ENCODE measurements at regions not wholly inside any gene's neighbourhood (a gene's known extent, or its start where the extent isn't known, plus 50 kb on each side); places are given as distances from the start of the nearest gene placed in this dataset.
"Not testable (repeated sequence)": the region's sequence is repeated elsewhere in the genome, so short reads cannot be mapped to it uniquely, and the experiment has no call there.

GRCh38 chr7:23887660-23888059 lies 177.6 kb downstream of the STK31 start:
- DNase-seq = no peak

- no peak for DNase-seq
Measured at GRCh38 chr7:23888958-23889357, 178.9 kb downstream of the STK31 start.

GRCh38 chr7:23889566-23889965 lies 179.5 kb downstream of the STK31 start:
- DNase-seq = no peak

- DNase-seq = no peak
Measured at GRCh38 chr7:23892019-23892418, 182.0 kb downstream of the STK31 start.

GRCh38 chr7:23893176-23893941 lies 183.3 kb downstream of the STK31 start:
- no peak for DNase-seq

- no peak for DNase-seq
Measured at GRCh38 chr7:23893942-23894891, 184.2 kb downstream of the STK31 start.

GRCh38 chr7:23894892-23895569 lies 185.0 kb downstream of the STK31 start:
- DNase-seq = no peak

- DNase-seq = no peak
Measured at GRCh38 chr7:23895666-23896096, 185.7 kb downstream of the STK31 start.

GRCh38 chr7:23898619-23899018 lies 188.6 kb downstream of the STK31 start:
- DNase-seq = no peak

GRCh38 chr7:23904901-23905300 lies 194.9 kb downstream of the STK31 start:
- not testable (repeated sequence) for DNase-seq

- DNase-seq = no peak
Measured at GRCh38 chr7:23907012-23907411, 197.0 kb downstream of the STK31 start.

GRCh38 chr7:23909426-23909825 lies 199.4 kb downstream of the STK31 start:
- DNase-seq = no peak

GRCh38 chr7:23912065-23912464 lies 202.0 kb downstream of the STK31 start:
- no peak for DNase-seq

GRCh38 chr7:23913016-23913415 lies 203.0 kb downstream of the STK31 start:
- DNase-seq = no peak

GRCh38 chr7:23915236-23915635 lies 205.2 kb downstream of the STK31 start:
- DNase-seq = no peak

GRCh38 chr7:23918286-23918685 lies 208.3 kb downstream of the STK31 start:
- no peak for DNase-seq

GRCh38 chr7:23918856-23919255 lies 208.8 kb downstream of the STK31 start:
- no peak for DNase-seq

- DNase-seq = no peak
Measured at GRCh38 chr7:23925088-23925487, 215.1 kb downstream of the STK31 start.

- no peak for DNase-seq
Measured at GRCh38 chr7:23927709-23928417, 217.8 kb downstream of the STK31 start.

GRCh38 chr7:23928418-23928775 lies 218.4 kb downstream of the STK31 start:
- DNase-seq = no peak

GRCh38 chr7:23930312-23930711 lies 220.3 kb downstream of the STK31 start:
- DNase-seq = no peak

- DNase-seq = no peak
Measured at GRCh38 chr7:23931633-23932032, 221.6 kb downstream of the STK31 start.

GRCh38 chr7:23938215-23938614 lies 228.2 kb downstream of the STK31 start:
- DNase-seq = no peak
